A549 (cell line): ENCODE measurements at regions not wholly inside any gene's neighbourhood (a gene's known extent, or its start where the extent isn't known, plus 50 kb on each side); places are given as distances from the start of the nearest gene placed in this dataset.

Experiments used
- CTCF ChIP-seq: fragments of >200 bp; sonication (Bioruptor Twin); formaldehyde crosslinking; IDR thresholded peaks from 3 replicates; pipeline ENCODE4 v1.5.1; 2016
- SREBF2 ChIP-seq: fragments of 450-650 bp; IDR thresholded peaks from 2 replicates; pipeline ENCODE4 v1.6.1; 2014; ENCODE audit warnings: mild to moderate bottlenecking, moderate library complexity

GRCh38 chr14:65999865-66000264 lies 486.3 kb upstream of the CCDC196 start:
- no peak for TF ChIP-seq CTCF
- TF ChIP-seq SREBF2, result no peak
